DMS79 treated with DMSO at 0.1 percent for 48 hours (cell line): ENCODE measurements at regions not wholly inside any gene's neighbourhood (a gene's known extent, or its start where the extent isn't known, plus 50 kb on each side); places are given as distances from the start of the nearest gene placed in this dataset.
"Not testable (repeated sequence)": the region's sequence is repeated elsewhere in the genome, so short reads cannot be mapped to it uniquely, and the experiment has no call there.

ENCODE experiments used
- DNase-seq: peaks from one replicate; lab custom pipeline; 2025; lab: John Stamatoyannopoulos, UW

- DNase-seq, result no peak
Observed at GRCh38 chr18:2112435-2113045, 458.8 kb downstream of the METTL4 start.

- DNase-seq, result no peak
Observed at GRCh38 chr18:2114289-2114688, 457.0 kb downstream of the METTL4 start.

- DNase-seq, result no peak
Observed at GRCh38 chr18:2114765-2115164, 456.5 kb downstream of the METTL4 start.

GRCh38 chr18:2121224-2121623 is 450.1 kb downstream of the METTL4 start:
- DNase-seq, result no peak

- DNase-seq, result no peak
Observed at GRCh38 chr18:2123077-2123476, 448.2 kb downstream of the METTL4 start.

- DNase-seq, result no peak
Observed at GRCh38 chr18:2134364-2134763, 436.9 kb downstream of the METTL4 start.

GRCh38 chr18:2135309-2135708 is 436.0 kb downstream of the METTL4 start:
- no peak for DNase-seq

- no peak for DNase-seq
Observed at GRCh38 chr18:2138552-2138951, 432.8 kb downstream of the METTL4 start.

GRCh38 chr18:2139691-2140090 is 431.6 kb downstream of the METTL4 start:
- no peak for DNase-seq

- no peak for DNase-seq
Observed at GRCh38 chr18:2143636-2144035, 427.7 kb downstream of the METTL4 start.

- no peak for DNase-seq
Observed at GRCh38 chr18:2144811-2145210, 426.5 kb downstream of the METTL4 start.

- no peak for DNase-seq
Observed at GRCh38 chr18:2146092-2146491, 425.2 kb downstream of the METTL4 start.

- DNase-seq, result no peak
Observed at GRCh38 chr18:2146754-2147153, 424.6 kb downstream of the METTL4 start.

- DNase-seq, result no peak
Observed at GRCh38 chr18:2147476-2148230, 423.7 kb downstream of the METTL4 start.

GRCh38 chr18:2148823-2149222 is 422.5 kb downstream of the METTL4 start:
- DNase-seq, result no peak

- DNase-seq, result no peak
Observed at GRCh38 chr18:2150566-2150965, 420.7 kb downstream of the METTL4 start.

- DNase-seq, result no peak
Observed at GRCh38 chr18:2154278-2154677, 417.0 kb downstream of the METTL4 start.

- no peak for DNase-seq
Observed at GRCh38 chr18:2164644-2165550, 406.4 kb downstream of the METTL4 start.

GRCh38 chr18:2166876-2167275 is 404.4 kb downstream of the METTL4 start:
- not testable (repeated sequence) for DNase-seq

GRCh38 chr18:2168022-2168421 is 403.3 kb downstream of the METTL4 start:
- no peak for DNase-seq

GRCh38 chr18:2169656-2170055 is 401.6 kb downstream of the METTL4 start:
- DNase-seq, result no peak

- DNase-seq, result no peak
Observed at GRCh38 chr18:2171840-2172625, 399.3 kb downstream of the METTL4 start.
